HG03457 (cell line): ENCODE measurements at regions not wholly inside any gene's neighbourhood (a gene's known extent, or its start where the extent isn't known, plus 50 kb on each side); places are given as distances from the start of the nearest gene placed in this dataset.
"Not testable (repeated sequence)": the region's sequence is repeated elsewhere in the genome, so short reads cannot be mapped to it uniquely, and the experiment has no call there.

Experiments used
- ATAC-seq: cut with Tn5 transposase; IDR thresholded peaks from one replicate; pipeline ENCODE4 v1.9.1; 2021; ENCODE audit warnings: moderate number of reproducible peaks; ENCODE audit not compliant: unreplicated experiment

DNA sequence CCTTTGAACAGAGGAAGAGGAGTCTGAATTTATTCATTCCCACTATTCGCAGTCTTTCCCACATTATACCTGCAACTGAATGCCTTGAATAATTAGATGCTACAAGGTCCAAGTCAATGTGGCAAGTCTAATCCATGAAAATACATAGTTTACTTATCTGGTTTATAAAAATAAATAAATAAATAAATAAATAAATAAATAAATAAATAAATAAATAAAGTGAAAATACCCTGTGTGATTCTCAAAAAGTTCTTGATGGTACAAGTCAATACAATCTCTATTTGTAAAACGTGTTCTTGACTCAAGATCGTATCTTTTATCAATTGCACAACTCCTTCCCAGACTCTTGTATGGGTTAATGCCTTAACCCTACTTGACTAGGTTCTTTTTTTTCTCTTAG, 417.7 kb downstream of the ZWINT start:
- ATAC-seq = no peak

- ATAC-seq = no peak
Observed at GRCh38 chr10:55929291-55929690, 431.8 kb downstream of the ZWINT start.

DNA sequence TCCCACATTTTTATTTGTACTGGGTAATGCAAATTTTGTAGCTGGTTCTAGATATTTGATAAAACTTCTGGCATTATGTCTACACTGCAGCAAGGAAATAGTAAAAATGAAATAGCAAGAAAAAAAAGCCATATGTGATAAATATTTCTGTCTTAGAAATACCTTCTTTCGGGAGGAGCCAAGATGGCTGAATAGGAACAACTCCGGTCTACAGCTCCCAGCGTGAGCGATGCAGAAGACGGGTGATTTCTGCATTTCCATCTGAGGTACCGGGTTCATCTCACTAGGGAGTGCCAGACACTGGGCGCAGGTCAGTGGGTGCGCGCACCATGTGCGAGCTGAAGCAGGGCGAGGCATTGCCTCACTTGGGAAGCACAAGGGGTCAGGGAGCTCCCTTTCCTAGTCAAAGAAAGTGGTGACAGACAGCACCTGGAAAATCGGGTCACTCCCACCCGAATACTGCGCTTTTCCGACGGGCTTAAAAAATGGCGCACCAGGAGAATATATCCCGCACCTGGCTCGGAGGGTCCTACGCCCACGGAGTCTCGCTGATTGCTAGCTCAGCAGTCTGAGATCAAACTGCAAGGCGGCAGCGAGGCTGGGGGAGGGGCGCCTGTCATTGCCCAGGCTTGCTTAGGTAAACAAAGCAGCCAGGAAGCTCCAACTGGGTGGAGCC, 461.4 kb downstream of the ZWINT start:
- ATAC-seq = not testable (repeated sequence)

- no peak for ATAC-seq
Observed at GRCh38 chr10:55897490-55897921, 463.6 kb downstream of the ZWINT start.

DNA sequence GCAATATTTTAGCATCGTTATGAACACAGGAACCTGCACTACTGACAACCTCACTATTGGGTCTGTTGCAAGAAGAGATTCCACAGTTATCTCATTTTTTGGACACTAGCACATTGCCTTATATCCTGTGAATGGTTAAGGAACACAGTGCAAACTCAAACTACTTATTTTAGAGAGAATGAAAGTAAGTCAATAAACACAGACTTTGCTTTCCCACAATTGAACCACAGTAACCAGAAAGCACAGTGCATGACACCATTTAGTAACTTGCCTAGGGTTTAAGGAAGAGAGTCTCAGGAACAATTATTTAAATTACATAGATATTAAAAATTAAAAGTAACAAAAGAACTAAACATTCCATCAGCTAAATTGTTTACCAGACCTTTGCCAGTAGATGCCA, 468.8 kb downstream of the ZWINT start:
- ATAC-seq = no peak

DNA sequence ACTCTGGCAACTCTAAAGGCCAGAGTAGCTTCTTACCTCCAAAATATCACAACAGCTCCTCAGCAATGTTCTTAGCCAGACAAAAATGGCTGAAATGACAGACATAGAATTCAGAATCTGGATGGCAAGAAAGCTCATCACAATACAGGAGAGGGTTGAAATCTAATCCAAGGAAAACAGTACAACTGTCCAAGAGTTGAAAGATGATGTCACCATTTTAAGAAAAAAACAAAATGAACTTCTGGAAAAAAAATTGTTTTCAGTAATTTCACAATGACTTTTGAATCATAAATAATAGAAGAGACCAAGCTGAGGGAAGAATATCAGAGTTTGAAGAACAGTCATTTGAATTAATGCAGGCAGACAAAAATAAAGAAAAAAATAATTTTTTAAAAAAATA, 479.5 kb downstream of the ZWINT start:
- no peak for ATAC-seq

DNA sequence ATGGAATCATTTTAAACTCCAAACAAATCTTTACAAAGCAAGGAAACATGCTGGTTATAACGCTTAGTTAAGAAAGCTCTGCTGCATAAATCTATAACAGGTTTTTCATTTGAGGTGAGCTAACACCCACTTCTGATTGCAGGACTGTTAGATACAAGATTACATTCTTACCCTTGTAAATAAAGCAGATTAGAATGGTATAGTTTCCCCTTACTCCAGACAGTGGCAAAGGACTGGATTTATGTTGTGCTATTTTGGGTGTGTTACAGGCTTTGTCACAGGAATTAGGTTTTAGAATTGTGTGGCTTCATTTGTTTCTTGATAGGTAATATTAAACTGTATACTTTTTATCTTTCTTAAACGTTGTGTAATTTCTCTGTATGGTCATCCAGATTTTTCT, 487.6 kb downstream of the ZWINT start:
- ATAC-seq = no peak

GRCh38 chr10:55870186-55870585, 490.9 kb downstream of the ZWINT start:
- ATAC-seq = no peak

GRCh38 chr10:55867848-55868247, 493.2 kb downstream of the ZWINT start:
- no peak for ATAC-seq

GRCh38 chr10:55858730-55859129, 502.3 kb downstream of the ZWINT start:
- ATAC-seq = no peak

GRCh38 chr10:55852900-55853299, 508.2 kb downstream of the ZWINT start:
- no peak for ATAC-seq

DNA sequence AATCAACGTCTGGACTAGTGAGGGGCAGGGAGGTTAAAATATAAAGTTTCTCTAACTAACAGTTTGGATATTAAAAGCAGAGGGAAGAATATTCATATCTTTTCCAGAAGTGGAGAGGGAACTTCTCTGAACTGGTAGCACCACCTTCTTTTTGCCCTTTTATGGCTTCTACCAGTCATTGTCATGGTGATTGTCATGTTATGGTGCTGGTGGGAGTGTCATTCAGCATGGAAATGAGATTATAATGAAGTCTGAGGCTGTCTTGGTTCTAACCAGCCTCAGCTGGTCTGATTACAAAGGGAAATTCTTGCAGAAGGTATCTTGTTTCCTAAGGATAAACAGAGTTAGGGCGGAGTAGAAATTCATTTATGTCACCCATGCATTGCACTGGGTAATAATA, 523.8 kb downstream of the ZWINT start:
- ATAC-seq = no peak

DNA sequence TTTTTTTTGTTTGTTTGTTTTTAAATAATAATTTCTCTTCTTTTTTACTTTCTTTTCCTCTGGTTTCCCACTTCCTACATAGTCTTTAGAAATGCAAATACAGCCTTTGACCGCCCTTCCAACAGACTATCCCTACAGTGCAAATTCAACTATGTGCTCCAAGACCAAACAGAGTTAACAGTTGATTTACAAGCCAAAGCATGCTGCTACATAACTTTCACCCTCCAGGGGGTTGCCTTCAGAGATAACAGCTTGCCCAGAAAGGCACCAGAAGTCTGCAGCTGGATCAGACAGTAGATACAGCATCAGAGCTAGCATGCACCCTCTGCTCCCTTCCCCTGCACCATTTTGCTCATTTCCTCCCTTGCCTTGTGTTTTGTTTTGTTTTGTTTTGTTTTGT, 539.0 kb downstream of the ZWINT start:
- no peak for ATAC-seq

- no peak for ATAC-seq
Observed at GRCh38 chr10:55820478-55820877, 540.6 kb downstream of the ZWINT start.

DNA sequence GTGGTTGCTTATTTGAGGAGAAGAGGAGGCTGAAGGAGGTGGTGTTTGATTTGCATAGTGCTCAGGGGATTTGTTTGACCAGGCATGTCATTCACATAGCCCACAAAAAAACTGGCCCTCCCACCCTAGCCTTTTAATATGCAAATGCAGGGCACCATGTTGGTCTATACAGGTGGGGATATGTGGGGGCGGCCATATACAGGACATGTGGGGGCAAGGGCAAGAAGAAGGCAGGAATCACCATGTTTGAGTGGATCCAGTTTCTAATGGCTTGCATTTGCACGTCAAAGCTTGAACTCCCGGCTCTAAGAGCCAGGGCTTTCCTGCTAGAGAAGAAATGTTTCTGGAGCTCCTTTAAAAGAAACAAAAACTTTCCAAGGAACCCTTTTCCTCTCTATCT, 541.0 kb downstream of the ZWINT start:
- no peak for ATAC-seq

GRCh38 chr10:55813451-55814170, 547.4 kb downstream of the ZWINT start:
- ATAC-seq = no peak

DNA sequence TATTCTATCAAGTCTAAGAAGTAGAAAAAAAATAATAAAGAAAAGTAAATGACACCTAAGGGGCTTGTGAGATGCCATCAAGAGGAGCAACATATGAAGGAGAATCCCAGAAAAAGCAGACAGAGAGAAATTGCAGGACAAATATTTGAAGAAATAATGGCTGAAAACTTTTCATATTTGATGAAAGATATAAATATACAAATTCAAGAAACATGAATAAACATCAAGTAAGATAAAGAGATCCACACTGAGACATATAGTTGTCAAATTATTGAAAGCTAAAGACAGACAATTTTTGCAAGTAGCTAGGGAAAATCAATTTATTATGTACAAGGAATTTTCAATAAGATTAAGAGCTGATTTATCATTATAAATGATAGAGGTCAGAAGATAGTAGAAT, 558.0 kb downstream of the ZWINT start:
- ATAC-seq = no peak

- ATAC-seq = no peak
Observed at GRCh38 chr10:55801353-55801661, 559.8 kb downstream of the ZWINT start.

GRCh38 chr10:55800602-55801352, 560.3 kb downstream of the ZWINT start:
- no peak for ATAC-seq

- ATAC-seq = no peak
Observed at GRCh38 chr10:55793024-55793423, 568.0 kb downstream of the ZWINT start.

DNA sequence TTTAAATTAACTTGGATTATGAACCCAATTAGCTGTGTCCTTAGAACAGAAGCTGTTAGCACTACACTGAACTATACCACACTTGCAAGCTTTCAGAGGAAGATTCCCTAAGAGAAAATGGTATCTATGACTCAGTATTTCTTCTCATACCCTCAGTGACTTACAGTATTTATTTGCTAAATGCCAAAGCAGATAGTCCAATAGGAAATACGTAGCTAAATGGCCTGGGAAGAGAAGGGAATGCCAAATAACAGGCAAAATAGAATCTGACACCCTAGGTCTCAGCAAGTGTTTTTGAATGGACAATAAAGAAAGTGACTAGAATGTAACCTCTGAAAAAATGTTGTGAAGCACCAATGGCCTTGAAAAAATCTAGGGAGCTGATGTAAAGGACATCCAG, 570.8 kb downstream of the ZWINT start:
- ATAC-seq = not testable (repeated sequence)

DNA sequence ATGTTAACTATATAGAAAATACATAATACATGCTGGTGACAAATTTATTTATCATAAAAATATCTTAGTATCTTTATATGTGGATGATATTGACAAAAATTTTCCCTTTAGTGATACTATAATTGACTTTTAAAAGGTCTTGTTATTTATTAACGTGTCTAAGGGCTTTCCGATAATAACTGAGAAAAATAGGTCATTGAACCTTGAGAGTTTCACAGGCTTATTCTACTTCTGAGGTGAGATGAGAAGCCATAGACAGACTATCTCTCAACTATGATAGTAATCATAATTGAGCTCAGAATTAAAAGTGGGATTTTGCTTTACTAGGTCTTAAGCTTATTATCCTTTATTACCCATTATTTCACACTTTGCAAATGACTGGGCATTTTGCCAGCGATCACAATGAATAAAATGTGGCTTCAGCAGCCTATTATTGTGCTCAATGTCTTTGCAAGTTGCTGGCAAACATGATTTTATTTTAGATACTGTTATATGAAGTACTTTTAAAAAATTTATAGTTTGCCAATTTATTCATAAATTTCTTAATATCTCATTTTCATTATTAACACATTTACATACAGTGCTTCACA, 574.5 kb downstream of the ZWINT start:
- no peak for ATAC-seq
